Stomach (tissue), 4 donors: ENCODE measurements at regions not wholly inside any gene's neighbourhood (a gene's known extent, or its start where the extent isn't known, plus 50 kb on each side); places are given as distances from the start of the nearest gene placed in this dataset.

ENCODE experiments used
- EP300 ChIP-seq: sonication (generic); formaldehyde crosslinking; IDR thresholded peaks from one replicate; pipeline ENCODE4 v1.6.1; 2017; ENCODE audit warnings: antibody characterized with exemption
- POLR2A ChIP-seq, 4 donors: fragments of 450-650 bp; IDR thresholded peaks; one replicate each; pipeline ENCODE4 v1.6.1; 2016; ENCODE audit warnings: antibody characterized with exemption in 4 of 4, control low read depth in 2 of 4, mild to moderate bottlenecking in 1 of 4, moderate library complexity in 1 of 4
- TF ChIP-seq, protein P1 (sequence below), 7 experiments: fragments of 450-650 bp in 4 of 7; fragments of 200-600 bp in 3 of 7; sonication (generic) in 3 of 7; IDR thresholded peaks; one replicate each; pipeline ENCODE4 v1.5.1; 2016 to 2019; ENCODE audit warnings: antibody characterized with exemption in 7 of 7, control low read depth in 2 of 7, mild to moderate bottlenecking in 1 of 7

DNA sequence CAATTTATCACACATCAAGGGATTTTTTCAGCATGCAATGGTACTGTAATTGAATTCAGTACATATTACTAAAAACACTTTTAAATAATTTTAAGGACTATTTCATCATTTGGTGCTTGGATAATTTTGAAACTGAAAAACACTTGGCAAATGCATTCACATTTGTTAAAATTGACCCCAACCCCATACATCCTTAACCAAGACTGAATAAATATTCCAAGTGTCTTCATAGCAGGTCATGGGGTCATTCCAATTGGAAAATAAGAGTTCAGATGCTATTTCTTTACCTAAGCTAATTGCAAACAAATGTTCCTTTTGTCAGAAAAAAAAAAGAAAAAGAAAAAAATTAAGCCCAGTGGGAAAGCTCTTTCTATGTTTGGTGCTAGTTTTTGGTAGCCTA, 516.4 kb upstream of the SPRY2 start:
- TF ChIP-seq EP300 = no peak
- TF ChIP-seq, protein P1, sequence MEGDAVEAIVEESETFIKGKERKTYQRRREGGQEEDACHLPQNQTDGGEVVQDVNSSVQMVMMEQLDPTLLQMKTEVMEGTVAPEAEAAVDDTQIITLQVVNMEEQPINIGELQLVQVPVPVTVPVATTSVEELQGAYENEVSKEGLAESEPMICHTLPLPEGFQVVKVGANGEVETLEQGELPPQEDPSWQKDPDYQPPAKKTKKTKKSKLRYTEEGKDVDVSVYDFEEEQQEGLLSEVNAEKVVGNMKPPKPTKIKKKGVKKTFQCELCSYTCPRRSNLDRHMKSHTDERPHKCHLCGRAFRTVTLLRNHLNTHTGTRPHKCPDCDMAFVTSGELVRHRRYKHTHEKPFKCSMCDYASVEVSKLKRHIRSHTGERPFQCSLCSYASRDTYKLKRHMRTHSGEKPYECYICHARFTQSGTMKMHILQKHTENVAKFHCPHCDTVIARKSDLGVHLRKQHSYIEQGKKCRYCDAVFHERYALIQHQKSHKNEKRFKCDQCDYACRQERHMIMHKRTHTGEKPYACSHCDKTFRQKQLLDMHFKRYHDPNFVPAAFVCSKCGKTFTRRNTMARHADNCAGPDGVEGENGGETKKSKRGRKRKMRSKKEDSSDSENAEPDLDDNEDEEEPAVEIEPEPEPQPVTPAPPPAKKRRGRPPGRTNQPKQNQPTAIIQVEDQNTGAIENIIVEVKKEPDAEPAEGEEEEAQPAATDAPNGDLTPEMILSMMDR (IDR thresholded peaks at IDR 0.05) = no peak
- no peak for TF ChIP-seq POLR2A (IDR thresholded peaks at IDR 0.05)
